Prostate gland (tissue), 2 donors: ENCODE measurements at regions not wholly inside any gene's neighbourhood (a gene's known extent, or its start where the extent isn't known, plus 50 kb on each side); places are given as distances from the start of the nearest gene placed in this dataset.

Source experiments
- DNase-seq: peaks from one replicate; pipeline ENCODE4 v3.0.0-alpha.2; 2019; ENCODE audit warnings: low spot score
- H3K27ac ChIP-seq, 2 donors: fragments of 200-600 bp; sonication (generic); 2 replicates each; pipeline ENCODE4 v1.5.1; 2017 to 2019
- H3K27me3 ChIP-seq: fragments of 200-600 bp; sonication (generic); replicated peaks from 2 replicates; pipeline ENCODE4 v1.5.1; 2019; ENCODE audit not compliant: insufficient read depth
- H3K36me3 ChIP-seq, 2 donors: fragments of 200-600 bp; sonication (generic); 1 replicate in 1 of 2; 2 replicates in 1 of 2; pipeline versions ENCODE4 v1.5.1 to v1.8.1; 2017 to 2019
- H3K4me1 ChIP-seq: fragments of 200-600 bp; sonication (generic); replicated peaks from 2 replicates; pipeline ENCODE4 v1.5.1; 2019
- H3K4me3 ChIP-seq, 2 donors: fragments of 200-600 bp; sonication (generic); 2 replicates each; pipeline ENCODE4 v1.5.1; 2017 to 2019
- H3K9me3 ChIP-seq: fragments of 200-600 bp; sonication (generic); 2 replicates; pipeline ENCODE4 v1.5.1; 2017
- CTCF ChIP-seq, 4 experiments: fragments of 200-600 bp in 2 of 4; fragments of 450-650 bp in 2 of 4; sonication (generic) in 2 of 4; IDR thresholded peaks; 1 replicate in 3 of 4; 2 replicates in 1 of 4; pipeline ENCODE4 v1.5.1; 2016 to 2019; ENCODE audit warnings: antibody characterized with exemption in 4 of 4, mild to moderate bottlenecking in 2 of 4, moderate library complexity in 2 of 4
- POLR2A ChIP-seq: fragments of 450-650 bp; IDR thresholded peaks from one replicate; pipeline ENCODE4 v1.6.1; 2016; ENCODE audit warnings: antibody characterized with exemption, mild to moderate bottlenecking
- POLR2AphosphoS5 ChIP-seq: sonication (generic); formaldehyde crosslinking; IDR thresholded peaks from one replicate; pipeline ENCODE4 v1.6.1; 2017; ENCODE audit warnings: antibody characterized with exemption
- WGBS: methylation state at CpG from one replicate; pipeline ENCODE4 v1.1.5; 2018; 5-methylcytosine and 5-hydroxymethylcytosine counted together
- intact Hi-C: fragments of 100-400 bp; cut with DNase I; formaldehyde crosslinking; loops from one replicate; pipeline ENCODE4 v1.14.2; 2022

- Histone ChIP-seq H3K4me1 (no peaks in the 10 kb centered on the region), H3K27ac (no peak overlapping the region), H3K36me3 (no peaks in the 10 kb centered on the region), H3K27me3 (no peaks in the 10 kb centered on the region), H3K4me3 (no peak overlapping the region), H3K9me3 (no peaks in the 10 kb centered on the region)
- no peak for TF ChIP-seq CTCF (IDR thresholded peaks at IDR 0.05)
- no peak for DNase-seq
- intact Hi-C loops = no loop called here
These were observed 104.4 kb upstream of the CBLN2 start for GRCh38 chr18:72648481-72648960.

- Histone ChIP-seq H3K27ac (no peak overlapping the region), H3K9me3 (no peaks in the 10 kb centered on the region), H3K36me3 (no peaks in the 10 kb centered on the region), H3K27me3 (no peaks in the 10 kb centered on the region), H3K4me3 (no peak overlapping the region), H3K4me1 (no peaks in the 10 kb centered on the region)
- no peak for TF ChIP-seq POLR2A
- TF ChIP-seq POLR2AphosphoS5 = no peak
- DNase-seq = no peak
- WGBS = 66% methylated on average over 3 of the region's 3 CpGs
- intact Hi-C loops = no loop called here
These were observed 103.9 kb upstream of the CBLN2 start for GRCh38 chr18:72648079-72648478.

- 76% methylated on average over 2 of the region's 2 CpGs for WGBS
- intact Hi-C loops = no loop called here
- TF ChIP-seq POLR2AphosphoS5 = no peak
- TF ChIP-seq POLR2A = no peak
- TF ChIP-seq CTCF (IDR thresholded peaks at IDR 0.05) = no peak
- H3K9me3 ChIP-seq = no peaks in the 10 kb centered on the region
- no peaks in the 10 kb centered on the region for H3K4me1 ChIP-seq
- no peak overlapping the region for H3K4me3 ChIP-seq
- no peak for DNase-seq
- H3K36me3 ChIP-seq = no peaks in the 10 kb centered on the region
- H3K27ac ChIP-seq = no peak overlapping the region
- H3K27me3 ChIP-seq = no peaks in the 10 kb centered on the region
These were observed 96.4 kb upstream of the CBLN2 start for GRCh38 chr18:72640557-72640956.

GRCh38 chr18:72638376-72638775 is 94.2 kb upstream of the CBLN2 start:
- no peak overlapping the region for H3K27ac ChIP-seq
- TF ChIP-seq POLR2A = no peak
- no peak for TF ChIP-seq POLR2AphosphoS5
- TF ChIP-seq CTCF (IDR thresholded peaks at IDR 0.05) = no peak
- H3K36me3 ChIP-seq = no peaks in the 10 kb centered on the region
- DNase-seq = no peak
- H3K9me3 ChIP-seq = no peaks in the 10 kb centered on the region
- 93% methylated on average over 3 of the region's 3 CpGs for WGBS
- H3K27me3 ChIP-seq = no peaks in the 10 kb centered on the region
- intact Hi-C loops = no loop called here
- H3K4me3 ChIP-seq = no peak overlapping the region
- no peaks in the 10 kb centered on the region for H3K4me1 ChIP-seq

GRCh38 chr18:72637721-72638120 is 93.6 kb upstream of the CBLN2 start:
- Histone ChIP-seq H3K9me3 (no peaks in the 10 kb centered on the region), H3K36me3 (no peaks in the 10 kb centered on the region), H3K27me3 (no peaks in the 10 kb centered on the region), H3K4me1 (no peaks in the 10 kb centered on the region), H3K4me3 (no peak overlapping the region), H3K27ac (no peak overlapping the region)
- WGBS = 74% methylated on average over 10 of the region's 10 CpGs
- intact Hi-C loops = no loop called here
- no peak for DNase-seq
- no peak for TF ChIP-seq POLR2A
- no peak for TF ChIP-seq POLR2AphosphoS5
- no peak for TF ChIP-seq CTCF (IDR thresholded peaks at IDR 0.05)
